ENCODE measurements at regions not wholly inside any gene's neighbourhood (a gene's known extent, or its start where the extent isn't known, plus 50 kb on each side); places are given as distances from the start of the nearest gene placed in this dataset.

DNA sequence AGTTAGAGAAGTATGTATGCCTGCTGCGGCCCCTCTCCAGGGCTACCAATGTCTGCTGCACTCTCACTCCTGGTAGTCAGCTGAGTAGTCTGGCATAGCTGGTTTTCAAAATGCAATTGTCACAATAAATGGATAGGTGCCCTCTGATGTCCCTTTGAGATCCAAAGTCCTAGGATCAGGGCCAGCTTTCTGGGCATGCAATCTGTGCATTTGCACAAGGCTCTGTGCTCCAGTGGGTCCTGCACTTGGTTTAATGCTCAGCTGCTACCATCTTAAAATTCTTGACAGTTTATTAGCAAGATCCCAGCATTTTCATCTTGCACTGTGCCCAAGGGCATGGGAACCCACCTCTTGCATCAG is 233.8 kb downstream of the LTN1 start:
- TF ChIP-seq, protein P1, sequence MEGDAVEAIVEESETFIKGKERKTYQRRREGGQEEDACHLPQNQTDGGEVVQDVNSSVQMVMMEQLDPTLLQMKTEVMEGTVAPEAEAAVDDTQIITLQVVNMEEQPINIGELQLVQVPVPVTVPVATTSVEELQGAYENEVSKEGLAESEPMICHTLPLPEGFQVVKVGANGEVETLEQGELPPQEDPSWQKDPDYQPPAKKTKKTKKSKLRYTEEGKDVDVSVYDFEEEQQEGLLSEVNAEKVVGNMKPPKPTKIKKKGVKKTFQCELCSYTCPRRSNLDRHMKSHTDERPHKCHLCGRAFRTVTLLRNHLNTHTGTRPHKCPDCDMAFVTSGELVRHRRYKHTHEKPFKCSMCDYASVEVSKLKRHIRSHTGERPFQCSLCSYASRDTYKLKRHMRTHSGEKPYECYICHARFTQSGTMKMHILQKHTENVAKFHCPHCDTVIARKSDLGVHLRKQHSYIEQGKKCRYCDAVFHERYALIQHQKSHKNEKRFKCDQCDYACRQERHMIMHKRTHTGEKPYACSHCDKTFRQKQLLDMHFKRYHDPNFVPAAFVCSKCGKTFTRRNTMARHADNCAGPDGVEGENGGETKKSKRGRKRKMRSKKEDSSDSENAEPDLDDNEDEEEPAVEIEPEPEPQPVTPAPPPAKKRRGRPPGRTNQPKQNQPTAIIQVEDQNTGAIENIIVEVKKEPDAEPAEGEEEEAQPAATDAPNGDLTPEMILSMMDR (IDR thresholded peaks at IDR 0.05; ENCODE audit: insufficient read depth, low read length): no peak
- no peak for DNase-seq (ENCODE audit: low read depth)
- no peak overlapping the region for H3K4me3 ChIP-seq (ENCODE audit: low read depth, low read length)

DNA sequence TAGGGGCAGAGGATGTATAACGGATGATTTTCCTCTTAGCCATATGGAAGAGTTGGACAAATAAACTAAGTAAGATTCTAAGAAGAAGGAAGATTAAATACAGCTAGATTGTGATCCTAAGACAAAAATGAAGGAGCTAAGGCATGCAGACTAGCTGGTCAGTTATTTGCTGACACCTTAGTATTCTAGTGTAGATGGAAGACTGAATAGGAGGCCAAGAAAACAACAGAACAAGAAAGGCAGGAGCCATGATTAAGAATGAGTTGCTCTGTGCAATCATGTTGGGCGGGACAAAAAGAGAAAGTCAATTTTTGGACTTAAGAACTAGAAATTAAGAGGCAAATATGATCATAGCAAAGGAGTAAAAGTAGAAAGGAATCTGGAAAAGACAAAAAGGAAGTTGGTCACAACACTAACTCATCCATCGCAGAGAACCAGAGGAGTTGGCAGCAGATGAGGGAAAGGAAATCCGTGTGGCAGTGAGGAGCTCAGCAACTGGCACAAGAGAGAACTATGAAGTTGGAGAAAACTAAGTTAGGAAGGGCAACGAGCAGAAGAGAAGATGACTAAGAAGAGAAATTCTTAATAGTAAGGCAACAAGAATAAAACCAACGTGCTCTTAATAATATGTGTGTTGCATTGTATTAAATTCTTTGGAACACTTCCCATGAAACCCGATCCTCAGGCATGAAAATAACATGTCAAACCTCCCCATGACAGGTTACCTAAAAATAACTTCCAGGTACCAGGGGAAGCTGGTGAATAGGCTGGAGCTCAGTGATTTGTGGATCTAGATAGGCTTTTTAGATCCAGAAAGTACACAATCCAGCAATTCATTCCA is 234.4 kb downstream of the LTN1 start:
- no peak overlapping the region for H3K4me3 ChIP-seq (ENCODE audit: low read depth, low read length)
- DNase-seq (ENCODE audit: low read depth): peak; percentile 40
- TF ChIP-seq, protein P1 (IDR thresholded peaks at IDR 0.05; ENCODE audit: insufficient read depth, low read length): no peak

DNA sequence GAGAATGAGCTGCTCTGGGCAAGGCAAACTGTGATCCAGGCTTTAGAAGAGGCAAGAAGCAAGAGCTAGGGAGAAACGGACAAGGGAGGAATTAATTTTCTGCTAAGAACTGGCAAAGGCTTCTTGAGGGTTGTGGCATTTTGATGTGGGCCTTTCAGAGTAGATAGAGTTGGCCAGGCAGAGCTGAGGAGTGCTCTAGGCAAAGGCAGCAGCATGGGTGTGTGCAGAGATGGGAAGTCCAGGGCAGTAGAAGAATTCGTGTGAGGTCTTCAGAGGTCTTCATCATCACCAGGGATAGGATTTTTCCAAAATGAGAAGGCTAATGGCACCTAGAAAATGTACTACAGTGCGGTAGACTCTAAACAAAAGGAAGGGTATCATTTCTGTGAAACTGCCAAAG is 237.8 kb downstream of the LTN1 start:
- no peak for DNase-seq (ENCODE audit: low read depth)
- TF ChIP-seq, protein P1 (IDR thresholded peaks at IDR 0.05; ENCODE audit: insufficient read depth, low read length): no peak
- H3K4me3 ChIP-seq (ENCODE audit: low read depth, low read length): no peak overlapping the region

DNA sequence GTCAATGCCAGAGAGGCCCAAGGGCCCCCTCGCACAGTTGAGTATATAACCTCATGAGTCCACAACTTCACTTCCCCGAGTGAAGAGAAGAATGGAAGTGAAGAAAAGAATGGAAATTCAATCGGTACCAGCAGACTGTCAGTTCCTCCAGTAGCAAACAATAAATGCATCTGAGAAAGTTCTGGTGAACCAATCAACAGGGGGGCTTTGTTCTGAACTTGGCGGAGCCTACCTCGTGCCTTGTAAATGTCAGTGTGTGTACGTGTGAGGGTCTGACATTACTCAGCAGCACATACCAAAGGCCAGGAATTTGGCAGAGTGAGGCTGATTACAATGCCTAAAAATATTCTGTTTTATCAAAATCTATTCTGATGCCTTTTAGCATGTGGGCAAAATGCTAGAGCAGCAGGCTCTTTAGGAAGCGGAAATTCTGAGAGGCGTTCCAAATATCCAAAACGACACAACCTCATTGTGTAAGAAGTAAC is 238.5 kb downstream of the LTN1 start:
- DNase-seq (ENCODE audit: low read depth): peak; percentile 99
- H3K4me3 ChIP-seq (ENCODE audit: low read depth, low read length): no peak overlapping the region
- TF ChIP-seq, protein P1 (IDR thresholded peaks at IDR 0.05; ENCODE audit: insufficient read depth, low read length): no peak

DNA sequence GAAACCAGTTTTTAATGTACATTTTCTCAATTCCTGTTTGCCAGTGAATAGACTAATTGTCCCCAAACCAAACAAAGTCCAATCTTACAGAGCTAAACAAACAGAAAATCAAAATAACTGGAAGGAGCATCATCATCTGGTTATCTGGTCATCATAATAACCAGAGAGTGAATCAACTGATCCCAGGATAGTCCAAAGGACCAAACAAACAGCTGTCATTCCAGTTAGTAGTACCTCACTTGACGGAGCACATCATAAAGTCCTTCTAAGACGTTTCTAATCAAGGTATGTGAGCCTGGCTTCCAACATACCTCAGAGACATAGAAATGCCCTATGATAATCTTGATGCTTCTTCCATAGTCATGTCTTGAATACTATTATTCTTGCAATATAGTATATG is 240.5 kb downstream of the LTN1 start:
- no peak overlapping the region for H3K4me3 ChIP-seq (ENCODE audit: low read depth, low read length)
- no peak for DNase-seq (ENCODE audit: low read depth)
- TF ChIP-seq, protein P1 (IDR thresholded peaks at IDR 0.05; ENCODE audit: insufficient read depth, low read length): no peak

DNA sequence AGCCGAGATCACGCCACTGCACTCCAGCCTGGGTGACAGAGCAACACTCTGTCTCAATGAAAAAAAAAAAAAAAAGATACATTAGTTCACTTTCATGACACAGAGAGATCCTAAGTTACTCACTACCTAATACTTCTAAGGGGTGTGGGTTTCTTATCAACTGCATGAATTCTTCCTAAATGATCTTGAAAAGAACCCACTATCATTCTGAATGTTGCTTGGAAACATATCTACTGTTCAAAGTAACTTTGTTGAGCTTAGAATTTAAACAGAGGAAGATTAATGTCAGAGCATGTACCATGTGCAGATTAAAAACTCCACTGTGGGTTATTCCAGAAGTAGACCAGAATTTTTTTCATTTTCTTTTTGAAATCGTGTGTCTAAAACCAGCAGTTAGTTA is 241.5 kb downstream of the LTN1 start:
- TF ChIP-seq, protein P1 (IDR thresholded peaks at IDR 0.05; ENCODE audit: insufficient read depth, low read length): no peak
- DNase-seq (ENCODE audit: low read depth): peak; percentile 54
- H3K4me3 ChIP-seq (ENCODE audit: low read depth, low read length): no peak overlapping the region
